ENCODE measurements at regions not wholly inside any gene's neighbourhood (a gene's known extent, or its start where the extent isn't known, plus 50 kb on each side); places are given as distances from the start of the nearest gene placed in this dataset.
"Not testable (repeated sequence)": the region's sequence is repeated elsewhere in the genome, so short reads cannot be mapped to it uniquely, and the experiment has no call there.

- Histone ChIP-seq H3K4me3 (ENCODE audit: low read length) (no peak overlapping the region), H3K27ac (ENCODE audit: low read depth in 1 of 2, low read length in 2 of 2) (no peak overlapping the region), H3K4me1 (ENCODE audit: insufficient read depth, low read length) (no peaks in the 10 kb centered on the region), H3K27me3 (ENCODE audit: control insufficient read depth in 1 of 2, insufficient read depth in 2 of 2, low read length in 2 of 2) (peaks cover 0 to 7% of the 10 kb centered on the region in 2 experiments), H3K36me3 (ENCODE audit: insufficient read depth, low read length) (no peaks in the 10 kb centered on the region), H3K9me3 (ENCODE audit: control insufficient read depth in 1 of 2, insufficient read depth in 1 of 2, low read length in 2 of 2) (peaks cover 22 to 50% of the 10 kb centered on the region in 2 experiments)
- DNase-seq (no peak), ATAC-seq (ENCODE audit: poor library complexity) (no peak)
- peaks cover 7% of the 10 kb centered on the region for H3K36me3 Mint-ChIP-seq (ENCODE audit: low read depth)
- TF ChIP-seq, protein P1, sequence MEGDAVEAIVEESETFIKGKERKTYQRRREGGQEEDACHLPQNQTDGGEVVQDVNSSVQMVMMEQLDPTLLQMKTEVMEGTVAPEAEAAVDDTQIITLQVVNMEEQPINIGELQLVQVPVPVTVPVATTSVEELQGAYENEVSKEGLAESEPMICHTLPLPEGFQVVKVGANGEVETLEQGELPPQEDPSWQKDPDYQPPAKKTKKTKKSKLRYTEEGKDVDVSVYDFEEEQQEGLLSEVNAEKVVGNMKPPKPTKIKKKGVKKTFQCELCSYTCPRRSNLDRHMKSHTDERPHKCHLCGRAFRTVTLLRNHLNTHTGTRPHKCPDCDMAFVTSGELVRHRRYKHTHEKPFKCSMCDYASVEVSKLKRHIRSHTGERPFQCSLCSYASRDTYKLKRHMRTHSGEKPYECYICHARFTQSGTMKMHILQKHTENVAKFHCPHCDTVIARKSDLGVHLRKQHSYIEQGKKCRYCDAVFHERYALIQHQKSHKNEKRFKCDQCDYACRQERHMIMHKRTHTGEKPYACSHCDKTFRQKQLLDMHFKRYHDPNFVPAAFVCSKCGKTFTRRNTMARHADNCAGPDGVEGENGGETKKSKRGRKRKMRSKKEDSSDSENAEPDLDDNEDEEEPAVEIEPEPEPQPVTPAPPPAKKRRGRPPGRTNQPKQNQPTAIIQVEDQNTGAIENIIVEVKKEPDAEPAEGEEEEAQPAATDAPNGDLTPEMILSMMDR (IDR thresholded peaks at IDR 0.05) = no peak
- peaks cover 10% of the 10 kb centered on the region for H3K9me3 Mint-ChIP-seq
- CTCF ChIA-PET = no interaction called here
- intact Hi-C loops (cut with DNase I, micrococcal nuclease) = no loop called here
- H3K4me1 Mint-ChIP-seq (ENCODE audit: low read depth) = no peaks in the 10 kb centered on the region
- no peak overlapping the region for H3K4me3 Mint-ChIP-seq
- POLR2A ChIA-PET = no interaction called here
- H3K27ac Mint-ChIP-seq = no peak overlapping the region
- no peaks in the 10 kb centered on the region for H3K27me3 Mint-ChIP-seq
These were observed 441.8 kb upstream of the DEFB115 start for GRCh38 chr20:30815577-30816181.

GRCh38 chr20:30816182-30816645, 441.2 kb upstream of the DEFB115 start:
- no peak overlapping the region for H3K4me3 ChIP-seq (ENCODE audit: low read length)
- peaks cover 10% of the 10 kb centered on the region for H3K9me3 Mint-ChIP-seq
- no peaks in the 10 kb centered on the region for H3K36me3 ChIP-seq (ENCODE audit: insufficient read depth, low read length)
- ATAC-seq (ENCODE audit: poor library complexity) (no peak), DNase-seq (peak in 1 of 14 experiments; percentile 29)
- H3K4me1 Mint-ChIP-seq (ENCODE audit: low read depth) = no peaks in the 10 kb centered on the region
- H3K4me1 ChIP-seq (ENCODE audit: insufficient read depth, low read length) = no peaks in the 10 kb centered on the region
- intact Hi-C loops (cut with DNase I, micrococcal nuclease) = no loop called here
- peaks cover 22 to 51% of the 10 kb centered on the region in 2 experiments for H3K9me3 ChIP-seq (ENCODE audit: control insufficient read depth in 1 of 2, insufficient read depth in 1 of 2, low read length in 2 of 2)
- no peak overlapping the region for H3K27ac ChIP-seq (ENCODE audit: low read depth in 1 of 2, low read length in 2 of 2)
- ChIA-PET CTCF (no interaction called here), POLR2A (no interaction called here)
- no peak overlapping the region for H3K27ac Mint-ChIP-seq
- H3K27me3 Mint-ChIP-seq = no peaks in the 10 kb centered on the region
- peaks cover 7% of the 10 kb centered on the region for H3K36me3 Mint-ChIP-seq (ENCODE audit: low read depth)
- H3K27me3 ChIP-seq (ENCODE audit: control insufficient read depth in 1 of 2, insufficient read depth in 2 of 2, low read length in 2 of 2) = peaks cover 0 to 7% of the 10 kb centered on the region in 2 experiments
- TF ChIP-seq, protein P1 (IDR thresholded peaks at IDR 0.05) = no peak
- H3K4me3 Mint-ChIP-seq = no peak overlapping the region

DNA sequence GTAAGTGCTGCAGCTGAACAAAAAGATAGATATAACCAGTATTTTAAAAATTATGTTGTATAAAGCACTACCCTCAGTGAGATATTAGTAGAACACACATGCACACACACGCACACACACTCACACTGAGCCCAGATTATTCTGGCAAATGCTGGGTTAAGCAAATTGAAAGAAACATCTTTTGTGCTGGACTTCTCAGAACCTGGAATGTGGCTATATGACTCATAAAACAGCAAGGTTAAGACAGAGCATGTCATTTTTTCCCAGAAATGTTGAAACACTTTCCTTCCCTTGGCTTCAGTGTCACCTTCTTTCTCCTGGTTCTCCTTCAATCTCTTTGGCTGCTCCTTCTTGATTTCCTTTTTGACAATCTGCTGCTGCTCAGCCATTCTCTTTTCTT, 435.8 kb upstream of the DEFB115 start:
- intact Hi-C loops (cut with DNase I, micrococcal nuclease); CTCF ChIA-PET; POLR2A ChIA-PET; H3K9me3 ChIP-seq (ENCODE audit: control insufficient read depth in 1 of 2, insufficient read depth in 1 of 2, low read length in 2 of 2); H3K4me3 ChIP-seq (ENCODE audit: low read length); H3K27me3 ChIP-seq (ENCODE audit: control insufficient read depth in 1 of 2, insufficient read depth in 2 of 2, low read length in 2 of 2); H3K27ac Mint-ChIP-seq; H3K36me3 Mint-ChIP-seq (ENCODE audit: low read depth); DNase-seq; H3K27me3 Mint-ChIP-seq; H3K27ac ChIP-seq (ENCODE audit: low read depth in 1 of 2, low read length in 2 of 2); H3K4me3 Mint-ChIP-seq; H3K36me3 ChIP-seq (ENCODE audit: insufficient read depth, low read length); H3K4me1 Mint-ChIP-seq (ENCODE audit: low read depth); ATAC-seq (ENCODE audit: poor library complexity); H3K4me1 ChIP-seq (ENCODE audit: insufficient read depth, low read length); H3K9me3 Mint-ChIP-seq: not testable (repeated sequence)

DNA sequence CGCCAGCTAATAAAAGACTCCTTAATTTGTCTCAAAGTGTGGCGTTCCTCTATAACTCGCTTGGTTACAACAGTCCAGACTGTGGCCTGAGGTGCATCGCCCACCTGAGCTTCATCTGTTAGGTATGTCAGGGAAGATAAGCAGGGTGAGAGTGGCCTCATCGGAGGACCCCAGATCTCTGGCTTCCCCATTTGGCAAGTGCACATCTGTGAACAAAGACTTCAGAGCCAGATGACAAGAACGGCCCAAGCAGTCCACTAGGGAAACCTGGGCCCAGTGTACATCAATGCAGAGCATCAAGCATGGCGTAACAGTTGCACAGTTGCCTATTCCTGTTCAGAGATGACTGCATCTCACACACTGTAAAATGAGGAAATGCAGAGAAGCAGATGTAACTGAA, 432.8 kb upstream of the DEFB115 start:
- H3K27me3 Mint-ChIP-seq; H3K27me3 ChIP-seq (ENCODE audit: control insufficient read depth in 1 of 2, insufficient read depth in 2 of 2, low read length in 2 of 2); ATAC-seq (ENCODE audit: poor library complexity); CTCF ChIA-PET; H3K36me3 ChIP-seq (ENCODE audit: insufficient read depth, low read length); POLR2A ChIA-PET; H3K4me3 Mint-ChIP-seq; H3K4me3 ChIP-seq (ENCODE audit: low read length); H3K27ac ChIP-seq (ENCODE audit: low read depth in 1 of 2, low read length in 2 of 2); H3K4me1 Mint-ChIP-seq (ENCODE audit: low read depth); H3K27ac Mint-ChIP-seq; DNase-seq; H3K4me1 ChIP-seq (ENCODE audit: insufficient read depth, low read length); H3K36me3 Mint-ChIP-seq (ENCODE audit: low read depth); H3K9me3 ChIP-seq (ENCODE audit: control insufficient read depth in 1 of 2, insufficient read depth in 1 of 2, low read length in 2 of 2); H3K9me3 Mint-ChIP-seq; intact Hi-C loops (cut with DNase I, micrococcal nuclease): not testable (repeated sequence)

- H3K4me1 Mint-ChIP-seq (ENCODE audit: low read depth); intact Hi-C loops (cut with DNase I, micrococcal nuclease); CTCF ChIA-PET; H3K4me1 ChIP-seq (ENCODE audit: insufficient read depth, low read length); H3K27me3 Mint-ChIP-seq; H3K4me3 Mint-ChIP-seq; POLR2A ChIA-PET; H3K27me3 ChIP-seq (ENCODE audit: control insufficient read depth in 1 of 2, insufficient read depth in 2 of 2, low read length in 2 of 2); H3K27ac ChIP-seq (ENCODE audit: low read depth in 1 of 2, low read length in 2 of 2); ATAC-seq (ENCODE audit: poor library complexity); H3K9me3 ChIP-seq (ENCODE audit: control insufficient read depth in 1 of 2, insufficient read depth in 1 of 2, low read length in 2 of 2); DNase-seq; H3K4me3 ChIP-seq (ENCODE audit: low read length); H3K36me3 Mint-ChIP-seq (ENCODE audit: low read depth); H3K36me3 ChIP-seq (ENCODE audit: insufficient read depth, low read length); H3K27ac Mint-ChIP-seq: not testable (repeated sequence)
- H3K9me3 Mint-ChIP-seq = peaks cover 16% of the 10 kb centered on the region
These were observed 411.5 kb upstream of the DEFB115 start for GRCh38 chr20:30845923-30846322.

GRCh38 chr20:30868271-30868670, 389.2 kb upstream of the DEFB115 start:
- H3K27me3 Mint-ChIP-seq; ATAC-seq (ENCODE audit: poor library complexity); H3K4me3 Mint-ChIP-seq; H3K36me3 ChIP-seq (ENCODE audit: insufficient read depth, low read length); DNase-seq; H3K4me3 ChIP-seq (ENCODE audit: low read length); H3K27ac Mint-ChIP-seq; H3K27me3 ChIP-seq (ENCODE audit: control insufficient read depth in 1 of 2, insufficient read depth in 2 of 2, low read length in 2 of 2); H3K4me1 Mint-ChIP-seq (ENCODE audit: low read depth); H3K4me1 ChIP-seq (ENCODE audit: insufficient read depth, low read length); H3K36me3 Mint-ChIP-seq (ENCODE audit: low read depth); H3K27ac ChIP-seq (ENCODE audit: low read depth in 1 of 2, low read length in 2 of 2); intact Hi-C loops (cut with DNase I, micrococcal nuclease); POLR2A ChIA-PET; CTCF ChIA-PET: not testable (repeated sequence)
- H3K9me3 ChIP-seq (ENCODE audit: control insufficient read depth in 1 of 2, insufficient read depth in 1 of 2, low read length in 2 of 2) = peaks cover 0 to 31% of the 10 kb centered on the region in 2 experiments
- H3K9me3 Mint-ChIP-seq = peaks cover 19% of the 10 kb centered on the region

All from CD4-positive, alpha-beta T cell (primary cell).